B cell (primary cell): ENCODE measurements at regions not wholly inside any gene's neighbourhood (a gene's known extent, or its start where the extent isn't known, plus 50 kb on each side); places are given as distances from the start of the nearest gene placed in this dataset.
"Not testable (repeated sequence)": the region's sequence is repeated elsewhere in the genome, so short reads cannot be mapped to it uniquely, and the experiment has no call there.

Experiments used
- ATAC-seq: fragments of 200-7000 bp; cut with Tn5 transposase; one replicate; pipeline ENCODE4 v1.10.0; 2021; ENCODE audit warnings: low read depth, mild to moderate bottlenecking, moderate number of reproducible peaks, moderate library complexity
- CTCF ChIA-PET: fragments of 350-600 bp; sonication (Branson Sonifier 250); formaldehyde crosslinking; loops from one replicate; lab custom pipeline; 2021; ENCODE audit warnings: antibody characterized with exemption, inconsistent platforms; lab: Charles Lee
- POLR2A ChIA-PET: fragments of 350-600 bp; sonication (Branson Sonifier 250); formaldehyde crosslinking; loops from one replicate; lab custom pipeline; 2021; ENCODE audit warnings: antibody characterized with exemption; lab: Charles Lee
- DNase-seq: peaks from one replicate; pipeline ENCODE4 v3.0.0; 2013
- H2AFZ ChIP-seq: 2 replicates; pipeline ENCODE4 v1.6.1; 2012; ENCODE audit warnings: mild to moderate bottlenecking, low read depth, low read length; ENCODE audit not compliant: insufficient read depth, poor library complexity, severe bottlenecking
- H3K27ac ChIP-seq, 2 donors: 1 replicate in 1 of 2; 2 replicates in 1 of 2; pipeline ENCODE4 v1.5.1; 2012 to 2013; ENCODE audit warnings: low read length in 2 of 2, mild to moderate bottlenecking in 2 of 2, moderate library complexity in 1 of 2
- H3K27me3 ChIP-seq, 4 experiments: fragments of 200-600 bp in 1 of 4; sonication (generic) in 1 of 4; replicated peaks in 1 of 4; 1 replicate in 2 of 4; 2 replicates in 2 of 4; pipeline versions ENCODE4 v1.6.1 to v1.7.0; 2013 to 2016; ENCODE audit warnings: low read length in 3 of 4, mild to moderate bottlenecking in 2 of 4, mixed read lengths in 1 of 4, moderate library complexity in 1 of 4; ENCODE audit not compliant: insufficient read depth in 4 of 4, control insufficient read depth in 3 of 4; ENCODE audit errors: control extremely low read depth in 1 of 4
- H3K36me3 ChIP-seq, 2 experiments: replicated peaks in 1 of 2; 1 replicate in 1 of 2; 2 replicates in 1 of 2; pipeline versions ENCODE4 v1.6.1 to v1.7.1; 2013; ENCODE audit warnings: low read length in 1 of 2; ENCODE audit not compliant: insufficient read depth in 2 of 2, control insufficient read depth in 1 of 2; ENCODE audit errors: control extremely low read depth in 1 of 2, extremely low read depth in 1 of 2
- H3K4me1 ChIP-seq, 2 donors: fragments of 200-600 bp in 1 of 2; sonication (generic) in 1 of 2; 1 replicate in 1 of 2; 2 replicates in 1 of 2; pipeline versions ENCODE4 v1.5.1 to v1.6.1; 2013 to 2017; ENCODE audit warnings: low read length in 2 of 2; ENCODE audit not compliant: control insufficient read depth in 2 of 2, insufficient read depth in 2 of 2
- H3K4me2 ChIP-seq: replicated peaks from 2 replicates; pipeline ENCODE3; 2012; ENCODE audit warnings: mild to moderate bottlenecking, low read depth, low read length; ENCODE audit not compliant: poor library complexity, severe bottlenecking
- H3K4me3 ChIP-seq, 5 experiments: fragments of 200-600 bp in 1 of 5; sonication (generic) in 1 of 5; 1 replicate in 3 of 5; 2 replicates in 2 of 5; pipeline versions ENCODE4 v1.5.1 to v1.7.0; 2011 to 2016; ENCODE audit warnings: low read length in 4 of 5, mild to moderate bottlenecking in 4 of 5, low read depth in 2 of 5, control low read depth in 1 of 5, moderate library complexity in 1 of 5; ENCODE audit not compliant: insufficient read depth in 1 of 5; ENCODE audit errors: control extremely low read depth in 1 of 5, extremely low read depth in 1 of 5
- H3K79me2 ChIP-seq: fragments of 200-600 bp; sonication (generic); one replicate; pipeline ENCODE4 v1.6.0; 2016; ENCODE audit warnings: low read length; ENCODE audit not compliant: control insufficient read depth, insufficient read depth
- H3K9ac ChIP-seq: fragments of 200-600 bp; sonication (generic); 2 replicates; pipeline ENCODE4 v1.6.1; 2017; ENCODE audit warnings: mild to moderate bottlenecking, low read length, moderate library complexity
- H3K9me3 ChIP-seq, 3 donors: one replicate each; pipeline versions ENCODE4 v1.6.1 to v1.7.1; 2013; ENCODE audit warnings: low read length in 2 of 3; ENCODE audit not compliant: control insufficient read depth in 2 of 3, insufficient read depth in 1 of 3; ENCODE audit errors: control extremely low read depth in 1 of 3
- H4K20me1 ChIP-seq: 2 replicates; pipeline ENCODE4 v1.6.0; 2012; ENCODE audit warnings: mild to moderate bottlenecking, low read length; ENCODE audit not compliant: insufficient read depth, control insufficient read depth, poor library complexity, severe bottlenecking
- H3K27ac Mint-ChIP-seq: one replicate; pipeline ENCODE4 v1.8.0; 2021; ENCODE audit warnings: mixed read lengths
- H3K27me3 Mint-ChIP-seq: one replicate; pipeline ENCODE4 v1.8.0; 2021; ENCODE audit warnings: mixed read lengths
- H3K4me1 Mint-ChIP-seq: one replicate; pipeline ENCODE4 v1.8.0; 2021; ENCODE audit warnings: mixed read lengths
- H3K4me3 Mint-ChIP-seq: one replicate; pipeline ENCODE4 v1.8.0; 2021; ENCODE audit warnings: mixed read lengths
- H3K9me3 Mint-ChIP-seq: one replicate; pipeline ENCODE4 v1.8.0; 2022; ENCODE audit warnings: mixed read lengths; ENCODE audit not compliant: insufficient read depth
- CTCF ChIP-seq: fragments of 200-600 bp; IDR thresholded peaks from one replicate; pipeline ENCODE4 v1.8.0; 2022; ENCODE audit warnings: antibody characterized with exemption, mild to moderate bottlenecking
- EZH2 ChIP-seq: IDR thresholded peaks from 2 replicates; pipeline ENCODE4 v1.6.1; 2012; ENCODE audit warnings: borderline replicate concordance, low read depth, mild to moderate bottlenecking, moderate library complexity, low read length; ENCODE audit not compliant: insufficient read depth, poor library complexity, severe bottlenecking
- WGBS: methylation state at CpG from one replicate; pipeline ENCODE4 v1.1.5; 2013; ENCODE audit warnings: missing lambda C conversion rate; ENCODE audit not compliant: insufficient coverage; 5-methylcytosine and 5-hydroxymethylcytosine counted together
- intact Hi-C: fragments of 100-400 bp; cut with micrococcal nuclease; formaldehyde crosslinking; loops from one replicate; pipeline ENCODE4 v1.10.0; 2022

- Histone ChIP-seq H2AFZ (no peak overlapping the region), H3K9ac (no peak overlapping the region), H3K4me3 (no peak overlapping the region), H3K4me2 (no peak overlapping the region), H4K20me1 (no peaks in the 10 kb centered on the region), H3K4me1 (peaks cover 5 to 9% of the 10 kb centered on the region in 2 donors), H3K27ac (no peak overlapping the region), H3K27me3 (no peaks in the 10 kb centered on the region), H3K79me2 (no peaks in the 10 kb centered on the region), H3K36me3 (no peaks in the 10 kb centered on the region), H3K9me3 (peaks cover 0 to 3% (median 0%) of the 10 kb centered on the region in 3 donors)
- intact Hi-C loops = no loop called here
- no peak overlapping the region for H3K4me3 Mint-ChIP-seq
- no peak for DNase-seq
- no peak overlapping the region for H3K27ac Mint-ChIP-seq
- POLR2A ChIA-PET = no interaction called here
- CTCF ChIA-PET = no interaction called here
- H3K27me3 Mint-ChIP-seq = no peaks in the 10 kb centered on the region
- peaks cover 9% of the 10 kb centered on the region for H3K4me1 Mint-ChIP-seq
- no CpG with 5 or more reads among the region's 4 CpGs for WGBS
- ATAC-seq = no peak
- no peak for TF ChIP-seq CTCF
- TF ChIP-seq EZH2 = no peak
- H3K9me3 Mint-ChIP-seq = peaks cover 6% of the 10 kb centered on the region
Observed at GRCh38 chrX:113793563-113793962, 790.3 kb upstream of the HTR2C start.

GRCh38 chrX:113790987-113791386 lies 792.9 kb upstream of the HTR2C start:
- Histone ChIP-seq H4K20me1 (no peaks in the 10 kb centered on the region), H3K36me3 (no peaks in the 10 kb centered on the region), H3K9ac (no peak overlapping the region), H2AFZ (no peak overlapping the region), H3K27ac (no peak overlapping the region), H3K79me2 (no peaks in the 10 kb centered on the region), H3K9me3 (peaks cover 0 to 2% (median 0%) of the 10 kb centered on the region in 3 donors), H3K4me2 (no peak overlapping the region), H3K4me1 (peaks cover 5 to 9% of the 10 kb centered on the region in 2 donors), H3K27me3 (no peaks in the 10 kb centered on the region), H3K4me3 (no peak overlapping the region)
- ChIA-PET POLR2A (no interaction called here), CTCF (no interaction called here)
- H3K9me3 Mint-ChIP-seq = peaks cover 6% of the 10 kb centered on the region
- TF ChIP-seq CTCF = no peak
- TF ChIP-seq EZH2 = no peak
- peaks cover 14% of the 10 kb centered on the region for H3K4me1 Mint-ChIP-seq
- WGBS = no CpG with 5 or more reads among the region's 1 CpG
- H3K27ac Mint-ChIP-seq = no peak overlapping the region
- no peak for ATAC-seq
- H3K4me3 Mint-ChIP-seq = no peak overlapping the region
- intact Hi-C loops = no loop called here
- DNase-seq = no peak
- H3K27me3 Mint-ChIP-seq = no peaks in the 10 kb centered on the region

- H2AFZ ChIP-seq, CTCF ChIA-PET, POLR2A ChIA-PET, H3K9ac ChIP-seq, H3K79me2 ChIP-seq, H3K36me3 ChIP-seq, H4K20me1 ChIP-seq, H3K4me3 ChIP-seq, H3K9me3 Mint-ChIP-seq, H3K9me3 ChIP-seq, H3K27me3 Mint-ChIP-seq, H3K27me3 ChIP-seq: not testable (repeated sequence)
- ATAC-seq (peak; percentile 63), DNase-seq (peak; percentile 66)
- Histone ChIP-seq H3K4me2 (peak overlapping the region; percentile 21), H3K4me1 (peaks cover 9 to 11% of the 10 kb centered on the region in 2 donors), H3K27ac (peak overlapping the region; percentile 54 to 66)
- H3K4me3 Mint-ChIP-seq = peak overlapping the region; percentile 19
- H3K4me1 Mint-ChIP-seq = peaks cover 17% of the 10 kb centered on the region
- intact Hi-C loops = loop anchor here (5.0 kb wide), 1 partner anchor 37 kb away; no protein-coding TSS in a partner anchor
- no CpG with 5 or more reads among the region's 6 CpGs for WGBS
- peak overlapping the region; percentile 68 for H3K27ac Mint-ChIP-seq
Observed at GRCh38 chrX:113784754-113785153, 799.1 kb upstream of the HTR2C start.
